HG03342 (cell line): ENCODE measurements at regions not wholly inside any gene's neighbourhood (a gene's known extent, or its start where the extent isn't known, plus 50 kb on each side); places are given as distances from the start of the nearest gene placed in this dataset.
"Not testable (repeated sequence)": the region's sequence is repeated elsewhere in the genome, so short reads cannot be mapped to it uniquely, and the experiment has no call there.

Experiments used
- ATAC-seq: cut with Tn5 transposase; IDR thresholded peaks from one replicate; pipeline ENCODE4 v1.9.1; 2021; ENCODE audit warnings: mild to moderate bottlenecking, moderate library complexity; ENCODE audit not compliant: unreplicated experiment

DNA sequence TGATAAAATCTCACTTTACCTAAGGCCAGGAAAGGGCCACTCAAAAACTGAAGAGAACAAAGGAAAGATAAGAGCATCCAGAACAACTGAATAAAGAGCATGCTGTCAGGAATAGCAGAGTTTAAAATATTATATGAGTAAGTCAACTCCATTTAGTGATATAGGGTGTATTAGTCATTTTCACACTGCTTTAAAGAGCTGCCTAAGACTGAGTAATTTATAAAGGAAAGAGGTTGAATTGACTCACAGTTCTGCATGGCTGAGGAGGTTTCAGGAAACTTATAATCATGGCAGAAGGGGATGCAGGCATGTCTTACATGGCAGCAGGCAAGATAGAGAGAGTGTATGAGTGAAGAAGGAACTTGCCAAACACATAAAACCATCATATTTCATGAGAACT is 778.0 kb upstream of the NECTIN3 start:
- ATAC-seq = no peak

DNA sequence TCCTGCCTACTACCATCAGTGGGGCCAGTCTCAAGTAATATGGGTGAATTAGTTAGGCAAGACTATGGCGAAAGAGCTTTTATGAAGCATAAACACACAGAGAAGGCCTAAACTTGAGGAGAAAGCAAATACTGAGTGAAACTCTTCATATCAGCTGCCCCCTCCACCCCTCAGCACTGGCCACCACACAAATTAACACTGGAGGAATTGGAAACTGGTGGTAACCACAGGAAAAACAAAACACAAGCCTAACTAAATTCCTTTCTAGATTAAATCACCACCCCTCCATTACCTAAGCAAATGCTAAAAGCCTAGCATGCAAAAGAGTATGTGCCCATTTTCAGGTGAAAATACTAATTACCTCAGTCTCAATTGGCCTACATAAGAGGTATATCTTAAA is 774.7 kb upstream of the NECTIN3 start:
- ATAC-seq = no peak

DNA sequence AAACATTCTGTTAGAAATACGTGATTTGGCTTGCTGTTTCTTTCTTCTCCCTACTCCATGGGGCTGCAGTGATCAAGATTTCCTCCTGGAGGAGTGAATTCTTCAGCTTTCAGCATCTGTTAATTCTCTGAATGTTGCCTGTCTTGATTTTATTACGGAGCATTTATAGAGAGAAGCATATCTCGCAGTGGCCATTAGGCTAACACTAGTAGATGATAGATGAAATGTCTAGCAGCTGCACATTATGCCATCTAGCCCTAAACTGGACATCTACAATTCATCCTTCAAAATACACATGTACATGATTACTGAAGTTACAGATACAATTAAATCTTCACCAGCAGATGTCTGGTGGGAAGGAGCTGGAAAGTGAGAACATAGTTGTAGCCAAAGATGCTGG is 769.8 kb upstream of the NECTIN3 start:
- no peak for ATAC-seq

DNA sequence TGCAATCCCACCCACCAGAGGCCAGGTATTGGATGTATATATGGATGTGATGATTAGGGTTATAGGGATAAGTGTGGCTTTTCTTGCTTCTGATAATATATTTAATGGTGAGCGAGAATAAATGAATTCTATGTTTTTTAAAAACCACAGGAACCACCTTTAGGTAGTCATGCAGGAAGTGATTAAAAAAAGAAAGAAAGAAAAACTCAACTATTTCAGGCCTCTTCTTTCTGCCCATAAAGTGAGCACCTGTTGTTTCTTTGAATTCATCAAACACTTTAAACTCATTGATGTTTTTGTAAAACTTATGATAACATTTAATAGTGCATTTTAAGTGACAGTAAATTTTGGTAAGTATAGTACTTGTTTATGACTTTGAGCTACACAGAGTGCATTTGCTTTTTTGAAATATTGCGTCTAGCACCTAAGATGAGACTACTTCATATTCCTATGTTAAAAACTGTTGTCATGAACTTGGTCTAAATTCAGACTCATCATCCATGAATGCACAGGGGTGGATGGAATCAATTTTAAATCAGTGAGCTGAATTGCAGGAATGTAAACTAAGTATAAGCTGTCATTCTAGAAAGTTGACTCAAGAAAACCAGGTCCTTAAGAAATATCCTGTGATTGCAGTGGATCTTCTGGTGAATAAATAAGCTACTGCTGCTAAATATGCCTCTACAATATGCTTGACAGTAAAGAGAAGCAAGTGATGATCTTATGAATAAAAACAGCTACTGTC is 764.4 kb upstream of the NECTIN3 start:
- no peak for ATAC-seq

DNA sequence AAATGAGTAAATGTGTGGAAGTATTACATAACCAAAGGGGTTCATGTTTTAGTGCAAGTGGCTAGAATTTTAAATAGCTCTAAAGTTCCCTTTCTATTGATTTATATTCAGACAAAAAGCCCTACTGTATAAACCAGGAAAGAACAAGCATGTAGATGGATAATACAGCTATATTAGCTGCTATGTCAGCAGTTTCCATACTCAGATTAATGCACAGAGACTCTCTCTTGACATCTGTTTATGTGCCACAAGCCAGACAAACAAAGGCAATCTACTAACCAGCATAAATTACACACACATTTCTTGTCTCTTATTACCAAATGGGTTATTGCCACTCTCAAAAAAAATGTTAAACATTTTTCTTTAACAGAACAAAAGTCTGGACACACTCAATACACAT is 760.1 kb upstream of the NECTIN3 start:
- ATAC-seq = no peak

DNA sequence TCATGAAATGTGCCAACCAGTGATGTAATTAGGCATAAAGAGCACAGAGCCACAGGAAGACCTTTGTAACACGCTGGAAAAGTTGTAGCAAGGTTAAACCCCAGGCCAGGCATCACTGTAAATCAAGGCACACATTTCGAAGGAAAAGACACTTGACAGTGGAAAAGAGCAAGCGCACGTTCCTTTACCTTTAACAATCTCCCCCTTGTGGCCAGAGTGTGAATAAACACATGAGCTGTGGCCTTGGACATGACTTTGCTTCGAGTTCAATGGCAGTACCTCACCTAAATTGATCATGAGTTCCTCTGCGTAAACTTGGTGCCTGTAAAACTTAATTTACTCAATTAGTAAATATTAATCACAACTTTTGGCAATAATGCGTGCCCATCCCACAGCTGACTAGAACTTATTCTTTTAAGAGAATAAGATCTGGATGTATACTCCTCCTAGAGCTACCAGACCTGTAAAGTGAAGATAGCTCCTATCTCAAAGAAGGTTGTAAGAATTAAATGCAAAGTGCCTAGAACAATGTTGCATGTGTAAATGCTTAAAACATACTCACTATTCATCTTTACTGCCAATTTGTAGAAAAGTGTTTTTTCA is 757.0 kb upstream of the NECTIN3 start:
- peak; percentile 95 for ATAC-seq

DNA sequence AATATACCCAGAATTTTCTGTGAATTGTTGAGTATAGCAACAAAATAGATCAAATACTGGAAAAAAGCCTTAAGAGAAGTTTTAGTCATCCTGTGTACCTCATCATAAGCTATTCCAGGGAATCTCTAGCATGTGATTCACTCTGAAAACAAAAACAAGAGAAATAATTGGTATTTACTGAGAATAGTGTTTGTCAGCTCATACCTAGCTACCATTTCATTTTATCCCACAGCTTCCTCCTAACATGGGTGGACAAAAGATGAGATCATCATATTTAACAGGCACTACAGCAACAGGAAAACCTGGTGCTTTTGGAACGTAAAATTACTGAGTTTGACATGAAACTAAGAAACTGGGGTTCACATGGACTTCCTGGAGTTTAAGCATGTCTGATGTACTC is 753.5 kb upstream of the NECTIN3 start:
- no peak for ATAC-seq

DNA sequence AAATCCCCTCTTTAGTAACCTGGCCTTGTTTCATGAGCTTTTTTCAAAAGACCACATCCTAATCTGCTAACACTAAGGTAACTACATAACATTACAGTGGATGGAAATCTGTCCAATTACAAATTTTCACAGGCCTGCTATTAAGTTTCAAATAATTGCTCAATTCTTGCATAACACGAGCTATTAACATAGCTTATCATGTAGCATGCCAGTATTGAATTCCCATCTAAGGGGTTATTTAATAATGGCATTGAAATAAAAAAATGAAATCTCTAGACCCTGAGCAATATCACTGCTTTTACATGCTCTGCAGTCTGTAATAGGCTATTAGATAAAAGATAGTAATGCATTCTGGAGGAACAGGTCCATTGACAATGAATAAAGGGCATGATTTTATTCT is 748.3 kb upstream of the NECTIN3 start:
- ATAC-seq = no peak

DNA sequence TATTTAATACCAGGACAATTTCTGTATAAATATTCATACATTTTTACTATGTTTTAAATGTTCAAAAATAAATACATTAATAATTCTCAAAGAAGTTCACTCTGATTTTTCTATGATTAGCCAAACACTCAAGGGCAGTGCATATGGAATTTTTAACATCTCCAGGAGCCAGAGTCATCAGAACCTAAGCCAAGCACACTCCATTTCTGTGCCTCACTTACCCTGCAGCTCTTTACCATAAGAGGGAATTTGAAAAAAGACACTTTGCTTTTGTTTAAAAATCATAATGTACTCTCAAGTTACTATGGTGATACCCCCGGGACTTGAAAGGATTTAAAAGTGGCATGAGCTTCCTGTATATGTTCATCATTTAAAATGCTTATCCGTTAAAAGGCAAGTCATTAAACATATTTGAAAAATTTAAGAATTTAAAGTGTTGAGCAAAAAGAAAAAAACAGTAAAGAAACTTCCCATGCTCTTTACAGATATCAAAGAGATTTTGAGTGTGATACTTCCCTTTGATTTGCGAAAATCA is 747.4 kb upstream of the NECTIN3 start:
- no peak for ATAC-seq

DNA sequence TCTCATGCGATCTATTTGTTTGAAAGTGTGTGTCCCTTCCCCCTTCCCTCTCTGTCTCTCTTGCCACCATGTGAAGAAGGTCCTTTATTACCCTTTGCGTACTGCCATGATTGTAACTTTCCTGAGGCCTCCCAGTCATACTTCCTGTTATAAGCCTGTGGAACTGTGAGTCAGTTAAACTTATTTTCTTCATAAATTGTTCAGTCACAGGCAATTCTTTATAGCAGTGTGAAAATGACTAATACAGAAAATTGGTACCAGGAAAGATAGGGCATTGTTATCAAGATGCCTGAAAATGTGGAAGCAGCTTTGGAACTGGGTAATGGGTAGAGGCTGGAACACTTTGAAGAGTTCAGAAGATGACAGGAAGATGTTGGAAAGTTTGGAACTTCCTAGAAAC is 743.7 kb upstream of the NECTIN3 start:
- ATAC-seq = no peak

DNA sequence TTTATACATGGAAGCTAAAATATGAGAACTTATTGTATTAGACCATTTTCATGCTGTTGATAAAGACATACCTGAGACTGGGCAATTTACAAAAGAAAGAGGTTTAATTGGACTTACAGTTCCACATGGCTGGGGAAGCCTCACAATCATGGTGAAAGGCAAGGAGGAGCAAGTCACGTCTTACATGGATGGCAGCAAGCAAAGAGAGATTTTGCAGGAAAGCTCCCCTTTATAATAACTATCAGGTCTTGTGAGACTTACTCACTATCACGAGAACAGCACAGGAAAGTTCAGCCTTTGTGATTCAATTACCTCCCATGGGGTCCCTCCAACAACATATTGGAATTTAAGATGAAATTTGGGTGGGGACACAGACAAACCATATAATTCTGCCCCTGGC is 740.1 kb upstream of the NECTIN3 start:
- not testable (repeated sequence) for ATAC-seq

DNA sequence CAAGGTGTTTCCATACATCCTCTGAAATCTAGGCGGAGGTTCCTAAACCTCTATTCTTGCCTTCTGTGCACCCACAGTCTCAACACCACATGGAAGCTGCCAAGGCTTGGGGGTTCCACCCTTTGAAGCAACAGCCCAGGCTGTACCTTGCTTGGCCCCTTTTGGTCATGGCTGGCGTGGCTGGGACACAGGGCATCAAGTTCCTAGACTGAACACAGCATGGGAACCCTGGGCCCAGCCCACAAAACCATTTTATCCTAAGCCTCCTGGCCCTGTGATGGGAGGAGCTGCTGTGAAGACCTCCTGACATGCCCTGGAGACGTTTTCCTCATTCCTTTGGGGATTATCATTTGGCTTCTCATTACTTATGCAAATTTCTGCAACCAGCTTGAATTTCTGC is 739.0 kb upstream of the NECTIN3 start:
- no peak for ATAC-seq

DNA sequence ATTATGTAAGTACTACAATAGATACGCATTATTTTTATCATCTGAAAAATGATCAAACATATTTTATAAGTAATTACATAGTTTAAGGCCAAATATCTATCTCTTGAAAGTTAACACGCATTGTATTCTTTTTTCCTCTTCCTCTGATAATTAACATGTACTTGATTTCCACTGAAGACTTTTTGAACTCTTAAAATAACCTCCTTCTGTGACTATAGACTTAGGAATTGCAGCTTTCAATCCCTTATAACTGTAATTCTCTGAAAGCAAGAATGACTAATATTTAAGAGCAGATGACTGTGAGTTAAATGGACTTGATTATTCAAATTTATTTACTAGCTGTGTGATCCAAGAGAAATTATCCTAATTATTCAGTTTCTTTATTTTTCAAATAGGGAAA is 730.6 kb upstream of the NECTIN3 start:
- no peak for ATAC-seq

DNA sequence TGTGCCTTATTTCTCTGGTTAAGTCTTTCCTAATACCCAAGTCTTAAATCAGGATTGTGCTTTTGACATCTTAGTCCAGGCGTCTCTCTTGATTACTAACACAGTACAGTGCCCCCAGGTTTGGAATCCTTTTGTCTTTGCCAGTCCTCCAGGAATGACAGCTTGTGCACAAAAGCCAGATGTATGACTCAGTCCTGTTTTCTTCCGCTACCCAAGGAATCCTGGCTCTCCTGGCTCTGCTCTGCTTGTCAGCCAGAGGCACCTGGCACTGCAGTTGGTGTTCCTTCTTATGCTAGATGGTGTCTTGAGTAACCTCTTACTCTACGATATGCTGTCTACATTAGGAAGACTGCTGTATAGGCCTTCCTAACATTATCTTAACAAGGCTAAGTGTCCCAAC is 728.2 kb upstream of the NECTIN3 start:
- ATAC-seq = no peak

DNA sequence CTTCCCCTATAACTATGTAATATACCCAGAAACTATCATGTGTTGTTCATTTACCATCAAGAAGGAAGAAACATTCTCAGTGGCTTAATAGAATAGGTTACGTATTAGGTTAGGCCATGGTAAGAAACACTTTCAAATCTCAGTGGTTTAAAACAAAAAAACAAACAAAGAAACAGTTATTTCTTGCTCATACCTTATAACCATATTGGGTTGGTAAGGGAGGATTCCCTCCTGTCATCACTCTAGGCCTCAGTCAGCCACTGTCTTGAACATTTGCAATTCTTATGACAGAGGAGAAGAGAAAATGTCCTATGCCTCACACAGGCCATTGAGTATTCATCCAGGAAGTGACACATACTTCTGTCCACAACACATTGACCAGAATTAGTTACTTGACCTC is 727.7 kb upstream of the NECTIN3 start:
- ATAC-seq = peak; percentile 88

DNA sequence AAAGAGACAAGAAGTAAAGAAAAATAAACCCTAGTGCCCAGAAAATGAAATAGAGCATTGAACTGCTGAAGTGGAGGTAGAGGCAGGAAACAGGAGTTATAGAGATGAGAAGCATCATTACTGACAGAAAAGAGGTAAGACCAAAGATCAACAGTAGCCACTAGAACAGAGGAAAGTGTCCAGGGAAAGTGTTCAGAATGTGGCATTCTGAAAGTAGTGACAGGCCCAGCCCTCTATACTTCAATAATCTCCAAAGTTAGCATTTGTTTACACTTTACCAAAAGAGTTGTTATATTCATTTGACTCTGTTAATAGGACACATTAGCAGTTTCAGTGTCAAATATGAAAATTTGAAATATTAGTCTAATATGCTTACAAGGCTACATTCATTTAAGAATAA is 727.1 kb upstream of the NECTIN3 start:
- peak; percentile 5 for ATAC-seq

DNA sequence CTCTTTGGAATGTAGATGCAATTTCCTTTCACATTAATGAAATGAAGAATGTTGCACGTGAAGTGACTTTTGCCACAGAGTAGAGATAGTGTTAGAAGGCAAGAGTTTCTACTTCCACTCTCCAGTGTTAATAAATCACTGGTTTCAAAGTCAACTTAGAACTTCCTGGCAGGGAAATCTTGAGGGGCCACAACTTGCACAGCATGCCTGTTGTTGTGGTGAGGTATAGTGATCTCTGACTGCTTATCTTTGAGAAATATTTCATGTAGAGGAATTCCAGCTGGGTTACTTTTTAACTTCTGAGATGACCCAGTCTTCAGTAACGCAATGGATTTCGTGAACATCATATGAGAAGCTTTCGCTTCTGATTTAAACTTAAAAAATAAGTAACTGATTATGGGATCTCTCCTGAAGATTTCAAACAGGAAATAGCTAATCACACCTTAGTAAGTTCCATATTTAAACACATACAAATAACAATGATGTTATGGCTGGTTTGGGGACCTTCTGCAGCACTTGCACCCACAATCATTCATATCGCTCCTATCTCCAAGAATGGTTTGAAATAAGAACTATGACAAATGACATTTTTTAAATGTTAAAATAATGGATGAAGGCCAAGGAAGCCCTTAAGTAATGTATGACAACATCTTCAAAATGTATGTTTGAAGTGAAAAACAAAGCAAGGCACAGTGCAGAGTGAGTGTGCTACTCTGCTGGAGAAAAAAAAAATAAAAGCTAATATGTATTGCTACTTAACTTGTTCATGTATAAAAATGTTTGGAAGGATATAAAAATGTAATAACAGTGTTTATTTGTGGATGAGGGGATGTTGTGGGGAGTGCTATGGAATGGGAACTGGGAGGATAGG is 726.5 kb upstream of the NECTIN3 start:
- peak; percentile 33 for ATAC-seq

DNA sequence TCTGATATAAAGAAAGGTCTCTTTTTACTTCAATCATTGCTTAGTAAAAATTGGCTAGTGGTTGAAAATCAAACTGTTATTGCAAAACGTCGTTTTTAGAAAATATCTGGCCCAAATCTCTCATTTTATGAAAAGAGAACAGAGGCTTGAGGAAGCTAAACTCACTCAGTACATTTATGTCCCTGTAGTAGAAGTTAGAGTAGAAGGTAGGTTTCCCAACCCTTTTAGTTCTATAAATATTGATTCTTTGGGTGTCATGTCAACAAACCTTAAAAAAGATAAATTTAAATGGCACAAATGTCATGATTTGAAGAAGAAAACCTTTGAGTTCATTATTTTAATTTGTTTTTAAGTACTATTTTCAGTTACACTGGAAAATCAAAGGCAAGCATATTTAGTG is 722.3 kb upstream of the NECTIN3 start:
- ATAC-seq = no peak

DNA sequence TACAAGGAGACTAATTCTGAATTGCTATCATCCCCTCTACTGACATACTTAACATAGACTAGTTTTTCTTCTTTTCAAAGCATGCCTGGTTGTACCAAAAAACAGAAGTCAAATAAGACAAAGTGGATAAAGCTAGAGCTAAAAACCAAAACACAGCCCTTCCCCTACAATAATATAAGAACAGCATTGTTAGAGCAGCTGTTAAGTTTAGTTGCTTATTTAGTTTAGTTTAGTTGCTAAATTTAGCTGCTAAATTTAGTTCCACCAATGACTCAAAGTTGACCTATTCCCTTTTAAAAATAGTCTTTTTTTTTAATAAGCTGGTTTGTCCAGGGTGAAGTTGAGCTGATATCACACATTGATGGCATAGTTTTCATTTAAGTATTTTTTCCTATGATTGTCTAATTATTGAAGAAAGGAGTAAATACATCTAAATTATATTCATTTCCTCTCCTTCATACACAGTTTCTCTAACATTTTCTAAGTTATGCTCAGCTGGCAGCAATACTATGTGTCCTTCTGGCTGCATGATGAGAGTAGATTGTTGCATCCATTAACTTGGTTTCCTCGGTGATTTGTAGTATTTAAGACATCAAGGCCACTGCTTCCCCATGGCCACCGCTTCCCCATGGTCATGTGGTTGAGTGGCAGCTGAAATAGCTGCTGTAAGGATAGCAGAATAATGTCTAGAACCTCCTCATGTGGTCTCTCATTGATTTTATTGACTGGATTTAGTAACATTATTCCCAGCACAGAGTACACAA is 718.6 kb upstream of the NECTIN3 start:
- no peak for ATAC-seq

DNA sequence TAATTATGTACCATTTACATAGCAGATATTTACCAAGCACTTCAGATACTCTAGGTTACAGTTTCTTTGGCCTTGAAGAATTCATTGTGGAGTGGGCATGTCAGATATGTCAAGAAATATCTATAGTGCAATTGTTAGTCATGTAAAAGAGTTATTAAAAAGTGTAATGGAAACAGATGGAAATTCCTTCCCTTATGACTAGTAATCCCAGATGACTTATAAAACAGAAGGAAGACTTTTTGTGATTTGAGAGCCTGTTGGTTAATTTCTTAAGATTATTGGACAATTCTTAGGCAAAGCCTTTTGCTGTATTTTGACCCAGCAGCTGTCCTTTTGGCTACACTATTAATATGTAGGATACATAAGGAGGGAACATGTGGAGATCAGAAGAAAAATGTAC is 708.9 kb upstream of the NECTIN3 start:
- no peak for ATAC-seq

DNA sequence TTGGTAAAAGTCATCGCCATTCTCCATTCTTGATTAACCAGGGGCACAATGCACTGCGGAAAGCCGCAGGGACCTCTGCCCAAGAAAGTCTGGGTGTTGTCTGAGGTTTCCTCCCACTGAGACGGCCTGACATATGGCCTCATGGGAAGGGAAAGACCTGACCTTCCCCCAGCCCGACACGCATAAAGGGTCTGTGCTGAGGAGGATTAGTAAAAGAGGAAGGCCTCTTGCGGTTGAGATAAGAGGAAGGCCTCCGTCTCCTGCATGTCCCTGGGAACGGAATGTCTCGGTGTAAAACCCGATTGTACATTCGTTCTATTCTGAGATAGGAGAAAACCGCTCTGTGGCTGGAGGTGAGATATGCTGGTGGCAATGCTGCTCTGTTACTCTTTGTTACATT is 704.3 kb upstream of the NECTIN3 start:
- not testable (repeated sequence) for ATAC-seq
